ENCODE measurements at regions not wholly inside any gene's neighbourhood (a gene's known extent, or its start where the extent isn't known, plus 50 kb on each side); places are given as distances from the start of the nearest gene placed in this dataset.

DNA sequence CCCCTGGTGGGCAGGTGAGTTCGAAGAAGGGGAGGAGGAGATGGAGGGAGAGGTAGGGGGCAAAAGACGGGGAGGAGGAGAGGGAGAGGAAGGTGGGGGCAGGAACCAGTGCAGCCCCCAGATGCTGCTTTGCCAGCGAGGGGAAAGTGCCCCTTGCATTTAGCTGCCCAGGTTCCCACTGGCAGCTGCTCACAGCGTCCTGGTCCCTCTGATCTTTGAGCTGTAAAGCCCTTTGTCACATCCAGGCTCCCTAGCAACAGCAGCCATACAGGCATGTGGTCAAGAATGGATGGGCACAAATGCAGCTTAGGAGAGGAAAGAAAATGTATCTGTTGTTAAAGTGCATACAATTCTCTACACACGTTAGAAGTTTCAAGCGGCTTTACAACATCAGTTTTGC, 160.9 kb downstream of the CD83 start:
- Mint-ChIP-seq H3K27ac (no peak overlapping the region), H3K36me3 (peaks cover 5% of the 10 kb centered on the region), H3K4me3 (no peak overlapping the region), H3K27me3 (peaks cover 15% of the 10 kb centered on the region), H3K4me1 (peaks cover 43% of the 10 kb centered on the region), H3K9me3 (no peaks in the 10 kb centered on the region)
- CTCF ChIA-PET: interaction anchor here (1.1 kb wide), 1 partner anchor 10 kb away, joined by 4 read pairs; no protein-coding TSS in a partner anchor
- no peak for DNase-seq

DNA sequence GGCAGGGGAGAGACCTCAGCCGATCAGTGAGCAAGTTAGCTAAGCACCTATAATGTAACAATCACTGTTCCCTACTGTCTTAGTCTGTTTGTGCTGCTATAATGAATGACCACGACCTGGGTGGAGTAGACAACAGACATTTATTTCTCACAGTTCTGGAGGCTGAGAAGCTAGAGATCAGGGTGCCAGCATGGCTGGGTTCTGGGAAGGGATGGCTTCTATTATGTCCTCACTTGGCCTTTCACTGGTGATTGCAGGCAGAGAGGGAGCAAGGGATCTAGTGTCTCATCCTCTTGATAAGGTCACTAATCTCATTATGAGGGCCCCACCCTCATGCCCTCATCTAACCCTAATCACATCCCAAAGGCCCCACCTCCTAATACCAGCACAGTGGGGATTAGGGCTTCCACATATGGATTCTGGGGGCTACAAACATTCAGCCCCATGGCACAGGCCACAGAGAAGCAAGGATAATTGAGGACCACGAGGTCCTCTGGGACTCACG, 162.5 kb downstream of the CD83 start:
- no peaks in the 10 kb centered on the region for H3K9me3 Mint-ChIP-seq
- CTCF ChIA-PET: no interaction called here
- H3K27me3 Mint-ChIP-seq: peaks cover 15% of the 10 kb centered on the region
- H3K36me3 Mint-ChIP-seq: peaks cover 5% of the 10 kb centered on the region
- no peak for DNase-seq
- peaks cover 36% of the 10 kb centered on the region for H3K4me1 Mint-ChIP-seq
- peak overlapping the region; percentile 53 for H3K27ac Mint-ChIP-seq
- no peak overlapping the region for H3K4me3 Mint-ChIP-seq

DNA sequence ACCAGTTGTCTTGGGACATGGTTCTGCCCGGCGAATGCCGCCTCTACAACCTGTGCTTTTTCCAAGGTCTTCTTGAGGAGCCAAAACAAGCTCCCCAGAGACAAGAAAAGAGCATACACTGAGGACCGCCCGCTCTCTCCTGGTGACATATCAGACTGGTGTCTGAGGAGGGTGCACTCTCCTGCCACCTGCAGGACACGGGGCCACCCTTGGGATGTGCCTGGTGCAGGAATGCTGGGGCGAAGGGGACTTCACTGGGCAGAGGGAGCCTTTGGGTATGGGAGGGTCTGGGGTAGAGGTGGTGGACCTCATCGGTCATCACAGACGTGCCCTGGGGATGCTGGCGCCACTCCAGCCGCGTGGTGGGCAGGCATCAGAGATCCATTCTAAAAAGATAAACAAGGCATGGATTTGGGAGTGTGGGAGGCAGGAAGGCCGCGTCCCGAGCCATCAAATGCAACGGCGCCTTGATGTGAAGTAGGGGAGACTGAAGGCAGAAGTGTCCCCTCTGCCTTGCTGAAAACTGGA, 163.3 kb downstream of the CD83 start:
- H3K4me1 Mint-ChIP-seq: peaks cover 29% of the 10 kb centered on the region

DNA sequence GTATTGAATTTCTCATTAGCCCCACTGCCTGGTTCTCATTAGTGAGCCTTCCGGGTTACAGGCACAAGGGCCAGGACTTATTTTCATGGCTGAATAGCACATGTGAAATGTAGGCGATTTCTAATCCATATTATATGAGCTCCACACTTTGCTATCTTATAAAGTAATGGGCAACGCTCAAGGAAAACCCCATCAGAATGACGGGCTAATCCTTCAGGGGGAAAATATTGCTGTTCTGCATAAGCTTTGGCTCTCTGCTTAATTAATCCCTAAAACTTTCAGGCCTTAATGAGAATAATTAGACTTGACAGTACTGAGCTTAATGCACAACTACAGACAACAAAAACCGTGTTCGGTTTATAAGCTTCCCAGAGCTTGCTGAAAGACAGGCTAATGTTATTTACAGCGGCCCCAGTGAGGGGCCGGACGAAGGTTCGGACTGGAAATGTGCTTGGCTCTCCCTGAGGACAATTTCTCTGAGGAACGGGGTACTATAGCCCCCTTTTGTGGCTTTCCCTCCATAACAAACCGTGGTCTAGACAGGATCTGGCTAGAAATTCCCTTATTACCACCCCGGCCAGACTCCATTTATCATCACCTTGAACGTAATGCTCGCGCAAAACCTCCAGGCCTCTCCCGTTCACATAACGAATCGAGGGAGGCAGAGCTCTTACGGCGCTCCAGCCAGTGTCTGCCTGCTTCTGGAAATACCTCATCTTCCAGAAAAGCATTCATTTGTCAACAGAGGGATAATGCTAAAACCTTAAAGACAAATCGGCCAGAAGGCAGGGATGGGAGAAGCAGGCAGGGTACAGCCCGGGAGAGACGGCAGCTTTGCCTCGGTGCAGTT, 164.5 kb downstream of the CD83 start:
- CTCF ChIA-PET: interaction anchor here (0.7 to 1.5 kb wide), 2 partner anchors 25 to 26 kb away, joined by 3 to 4 read pairs; no protein-coding TSS in a partner anchor
- peaks cover 17% of the 10 kb centered on the region for H3K4me1 Mint-ChIP-seq
- no peak for DNase-seq
- no peaks in the 10 kb centered on the region for H3K9me3 Mint-ChIP-seq
- peaks cover 5% of the 10 kb centered on the region for H3K36me3 Mint-ChIP-seq
- H3K27me3 Mint-ChIP-seq: peaks cover 15% of the 10 kb centered on the region
- H3K4me3 Mint-ChIP-seq: no peak overlapping the region
- H3K27ac Mint-ChIP-seq: no peak overlapping the region

More for the DNA sequence above, 163.3 kb downstream of the CD83 start:
- H3K36me3 Mint-ChIP-seq: peaks cover 5% of the 10 kb centered on the region
- CTCF ChIA-PET: no interaction called here
- peaks cover 12% of the 10 kb centered on the region for H3K27me3 Mint-ChIP-seq
- no peak for DNase-seq
- no peak overlapping the region for H3K4me3 Mint-ChIP-seq
- H3K27ac Mint-ChIP-seq: no peak overlapping the region
- no peaks in the 10 kb centered on the region for H3K9me3 Mint-ChIP-seq

DNA sequence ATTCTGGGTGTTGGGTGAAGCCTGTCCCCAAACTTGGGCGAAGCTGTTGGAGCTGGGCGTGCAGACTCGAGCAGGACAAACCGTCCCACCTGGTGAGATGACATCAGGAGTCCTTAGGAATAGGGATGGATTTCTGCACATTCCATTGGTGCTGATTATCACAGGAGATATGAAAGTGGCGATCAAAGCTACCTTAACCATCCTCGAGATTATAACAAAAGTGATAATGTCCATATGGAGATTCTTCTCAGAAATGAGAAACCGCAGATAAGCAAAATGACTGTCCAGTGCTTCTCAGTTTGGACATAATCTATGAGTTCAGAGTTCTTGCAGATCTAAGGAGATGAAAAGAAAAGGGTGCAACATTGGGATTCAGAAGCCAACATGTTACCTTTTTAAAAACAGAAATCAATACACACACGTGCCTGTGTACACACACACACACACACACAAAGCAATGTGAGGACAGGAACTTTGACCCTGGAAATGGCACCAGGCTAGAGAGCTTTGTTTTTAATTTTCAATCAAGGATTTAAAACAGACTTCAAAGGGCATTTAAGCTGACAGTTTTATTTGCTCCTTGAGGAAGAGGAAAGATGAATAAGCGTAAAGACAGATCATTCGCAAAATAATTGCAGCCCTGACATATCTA, 165.4 kb downstream of the CD83 start:
- DNase-seq: no peak
- Mint-ChIP-seq H3K4me3 (no peak overlapping the region), H3K36me3 (peaks cover 5% of the 10 kb centered on the region), H3K9me3 (no peaks in the 10 kb centered on the region), H3K4me1 (peaks cover 7% of the 10 kb centered on the region), H3K27me3 (peaks cover 16% of the 10 kb centered on the region), H3K27ac (no peak overlapping the region)
- CTCF ChIA-PET: interaction anchor here (0.7 to 1.5 kb wide), 2 partner anchors 26 to 27 kb away, joined by 3 to 4 read pairs; no protein-coding TSS in a partner anchor

DNA sequence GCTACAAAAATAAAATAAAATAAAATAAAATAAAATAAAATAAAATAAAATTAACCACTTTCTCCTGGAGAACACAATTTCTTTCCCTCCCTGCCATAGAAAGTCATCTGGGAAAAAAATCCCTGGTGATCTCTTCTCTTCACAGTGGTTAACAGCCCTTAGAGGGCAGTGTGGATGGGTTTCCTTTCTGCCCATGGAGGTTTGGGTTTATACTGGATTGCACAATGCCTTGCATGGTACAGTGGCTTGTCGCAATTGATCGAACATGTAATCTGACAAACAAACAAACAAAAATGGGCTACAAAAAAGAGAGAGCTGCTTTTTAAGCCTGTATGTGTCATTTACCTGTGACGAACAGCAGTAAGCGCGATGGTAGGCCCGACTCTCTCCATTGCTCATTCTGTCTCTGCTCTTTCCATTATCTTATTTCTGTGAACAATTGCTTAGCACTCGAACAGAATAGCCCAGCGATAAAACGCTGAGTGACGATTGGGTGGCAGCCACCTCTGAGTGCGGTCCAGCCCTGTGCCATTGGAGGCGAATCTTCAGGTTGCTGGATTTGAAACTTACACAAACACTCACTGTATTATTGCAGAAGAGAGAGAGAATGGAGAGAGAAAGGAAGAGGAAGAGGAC, 166.1 kb downstream of the CD83 start:
- H3K4me1 Mint-ChIP-seq: peaks cover 4% of the 10 kb centered on the region
- H3K4me3 Mint-ChIP-seq: no peak overlapping the region
- peaks cover 5% of the 10 kb centered on the region for H3K36me3 Mint-ChIP-seq
- H3K27ac Mint-ChIP-seq: no peak overlapping the region
- no peak for DNase-seq
- no peaks in the 10 kb centered on the region for H3K9me3 Mint-ChIP-seq
- CTCF ChIA-PET: no interaction called here
- peaks cover 16% of the 10 kb centered on the region for H3K27me3 Mint-ChIP-seq

DNA sequence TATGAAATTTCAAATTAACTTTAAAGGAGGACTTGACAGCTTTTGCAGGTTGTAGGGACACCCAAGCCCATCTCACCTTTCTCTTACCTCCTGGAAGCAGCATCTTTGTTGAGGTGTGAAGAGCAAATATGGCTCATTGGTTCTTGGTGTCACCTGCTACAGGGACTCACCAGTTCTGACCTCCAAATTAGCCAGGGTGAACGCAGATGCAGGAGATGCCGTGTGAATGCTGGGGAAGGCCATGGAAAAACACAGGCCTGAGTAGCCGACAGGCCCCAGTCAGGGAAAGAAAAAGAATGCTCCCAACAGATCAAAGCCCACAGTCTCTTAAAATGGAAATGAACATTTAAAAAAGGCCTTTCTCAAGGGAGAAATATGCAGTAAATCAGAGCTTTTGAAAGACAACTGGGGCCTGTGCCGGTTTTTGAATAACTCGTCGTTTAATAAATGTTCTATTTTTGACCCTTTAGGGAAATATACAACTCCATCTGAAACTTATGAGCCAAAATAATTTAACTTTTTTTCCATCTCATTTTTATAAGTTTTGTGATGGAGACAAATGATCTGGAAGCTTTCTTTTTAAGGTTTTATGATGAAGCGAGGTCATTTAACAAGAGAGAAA, 167.5 kb downstream of the CD83 start:
- Mint-ChIP-seq H3K4me1 (peaks cover 9% of the 10 kb centered on the region), H3K27ac (no peak overlapping the region), H3K27me3 (peaks cover 16% of the 10 kb centered on the region), H3K9me3 (no peaks in the 10 kb centered on the region), H3K36me3 (peaks cover 3% of the 10 kb centered on the region), H3K4me3 (no peak overlapping the region)
- CTCF ChIA-PET: no interaction called here
- DNase-seq: no peak

DNA sequence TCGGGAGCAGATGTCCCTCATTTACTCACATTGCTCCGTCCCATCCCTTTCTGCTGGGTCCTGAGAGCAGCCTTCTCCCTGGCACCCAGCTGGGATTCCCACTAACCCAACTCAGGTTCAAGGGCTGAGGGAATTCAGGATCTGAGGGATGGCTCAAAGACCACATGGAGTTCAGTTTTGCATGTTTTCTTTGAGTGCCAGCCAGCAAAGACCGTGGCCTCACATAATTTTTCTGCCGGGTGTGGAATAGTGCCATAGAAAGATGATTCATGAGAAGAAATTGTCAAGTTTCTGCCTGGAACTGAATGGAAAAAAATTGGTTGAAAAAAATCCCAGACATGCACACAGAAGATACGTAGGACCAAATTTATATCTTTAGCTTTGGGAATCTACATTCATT, 168.6 kb downstream of the CD83 start:
- CTCF ChIA-PET: no interaction called here
- Mint-ChIP-seq H3K4me3 (no peak overlapping the region), H3K9me3 (no peaks in the 10 kb centered on the region), H3K4me1 (peaks cover 19% of the 10 kb centered on the region), H3K27ac (no peak overlapping the region), H3K36me3 (no peaks in the 10 kb centered on the region), H3K27me3 (peaks cover 12% of the 10 kb centered on the region)
- no peak for DNase-seq

DNA sequence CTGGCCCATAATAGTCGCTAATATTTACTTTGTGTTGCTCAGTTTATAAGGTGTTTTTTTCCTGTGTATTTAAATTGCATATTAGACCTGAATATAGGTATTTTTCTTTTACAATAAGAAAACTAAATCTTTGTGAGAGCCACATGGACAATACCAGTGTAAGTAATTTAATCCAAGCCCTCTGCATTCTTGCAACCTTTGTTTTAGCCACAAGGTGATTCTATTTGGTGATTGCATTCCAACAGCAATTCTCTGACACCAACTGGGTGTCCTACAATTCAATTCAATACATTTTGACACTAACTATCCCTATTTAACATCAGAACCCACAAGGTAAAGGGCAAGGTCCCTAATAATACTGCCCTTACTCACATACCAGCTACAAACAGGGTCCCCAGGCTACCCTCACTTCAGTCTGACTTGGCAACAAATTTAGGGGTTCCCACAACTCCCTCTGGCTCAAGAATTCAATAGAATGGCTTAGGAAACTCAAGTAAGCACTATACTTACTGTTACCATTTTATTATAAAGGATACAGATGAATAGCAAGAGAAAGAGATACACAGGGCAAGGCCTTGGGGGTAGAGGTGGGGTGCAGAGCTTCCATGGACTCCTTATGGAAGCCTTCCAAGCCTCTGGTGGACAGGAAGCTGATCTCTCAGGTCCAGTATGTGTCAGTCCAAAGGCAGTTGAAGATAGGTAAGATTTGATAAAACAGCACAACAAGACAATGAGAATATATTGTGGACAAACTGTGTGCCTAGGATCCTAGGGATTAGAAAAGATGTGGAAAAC, 169.3 kb downstream of the CD83 start:
- Mint-ChIP-seq H3K4me1 (peaks cover 17% of the 10 kb centered on the region), H3K27ac (no peak overlapping the region), H3K9me3 (no peaks in the 10 kb centered on the region), H3K27me3 (peaks cover 12% of the 10 kb centered on the region), H3K4me3 (no peak overlapping the region), H3K36me3 (no peaks in the 10 kb centered on the region)
- DNase-seq: no peak
- CTCF ChIA-PET: interaction anchor here (0.8 kb wide), 1 partner anchor 337 kb away, joined by 3 read pairs; no protein-coding TSS in a partner anchor

DNA sequence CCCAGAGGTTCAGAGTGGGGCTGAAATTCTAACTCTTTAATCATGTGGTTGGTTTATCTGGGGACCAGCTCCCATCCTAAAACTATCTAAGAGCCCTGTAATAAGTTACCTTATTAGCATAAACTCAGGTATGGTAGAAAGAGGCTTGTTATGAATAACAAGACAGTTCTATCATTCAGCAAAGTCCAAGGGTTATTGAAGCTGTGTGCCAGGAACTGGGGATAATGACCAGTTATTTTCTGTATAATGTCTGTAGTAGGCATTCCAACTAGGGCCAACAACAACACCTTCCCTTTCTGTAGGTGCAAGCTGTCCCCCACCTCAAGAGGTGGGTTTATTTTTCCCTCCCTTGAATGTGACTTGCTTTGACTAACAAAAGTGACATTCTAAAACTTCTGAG, 170.1 kb downstream of the CD83 start:
- H3K36me3 Mint-ChIP-seq: no peaks in the 10 kb centered on the region
- H3K27me3 Mint-ChIP-seq: peaks cover 5% of the 10 kb centered on the region
- CTCF ChIA-PET: interaction anchor here (1.1 kb wide), 1 partner anchor 9 kb away, joined by 4 read pairs; no protein-coding TSS in a partner anchor

DNA sequence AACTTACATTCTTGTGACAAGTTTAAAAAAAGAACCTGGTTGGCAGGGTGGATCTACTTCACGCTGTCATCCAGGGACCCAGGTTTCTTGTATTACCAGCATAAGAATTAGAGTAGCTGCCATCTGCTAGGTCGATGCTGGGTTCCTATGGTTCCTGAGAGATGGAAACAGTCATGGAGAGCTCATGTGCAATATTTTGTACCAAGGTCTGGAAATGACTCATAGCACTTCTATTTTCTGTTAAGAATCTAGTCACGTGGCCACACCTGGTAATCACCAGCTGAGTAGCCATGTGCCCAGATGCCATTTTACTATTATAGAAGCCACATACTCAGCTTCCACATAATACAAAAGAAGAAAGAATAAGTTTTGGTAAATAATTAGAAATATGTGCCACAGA, 171.3 kb downstream of the CD83 start:
- H3K36me3 Mint-ChIP-seq: no peaks in the 10 kb centered on the region
- no peaks in the 10 kb centered on the region for H3K9me3 Mint-ChIP-seq
- DNase-seq: no peak
- H3K4me3 Mint-ChIP-seq: no peak overlapping the region
- peaks cover 17% of the 10 kb centered on the region for H3K4me1 Mint-ChIP-seq
- CTCF ChIA-PET: interaction anchor here (1.4 kb wide), 1 partner anchor 28 kb away, joined by 4 read pairs; no protein-coding TSS in a partner anchor
- H3K27ac Mint-ChIP-seq: no peak overlapping the region
- H3K27me3 Mint-ChIP-seq: peaks cover 4% of the 10 kb centered on the region

More for the DNA sequence above, 170.1 kb downstream of the CD83 start:
- peaks cover 17% of the 10 kb centered on the region for H3K4me1 Mint-ChIP-seq
- no peak for DNase-seq
- no peaks in the 10 kb centered on the region for H3K9me3 Mint-ChIP-seq
- no peak overlapping the region for H3K27ac Mint-ChIP-seq
- H3K4me3 Mint-ChIP-seq: no peak overlapping the region

DNA sequence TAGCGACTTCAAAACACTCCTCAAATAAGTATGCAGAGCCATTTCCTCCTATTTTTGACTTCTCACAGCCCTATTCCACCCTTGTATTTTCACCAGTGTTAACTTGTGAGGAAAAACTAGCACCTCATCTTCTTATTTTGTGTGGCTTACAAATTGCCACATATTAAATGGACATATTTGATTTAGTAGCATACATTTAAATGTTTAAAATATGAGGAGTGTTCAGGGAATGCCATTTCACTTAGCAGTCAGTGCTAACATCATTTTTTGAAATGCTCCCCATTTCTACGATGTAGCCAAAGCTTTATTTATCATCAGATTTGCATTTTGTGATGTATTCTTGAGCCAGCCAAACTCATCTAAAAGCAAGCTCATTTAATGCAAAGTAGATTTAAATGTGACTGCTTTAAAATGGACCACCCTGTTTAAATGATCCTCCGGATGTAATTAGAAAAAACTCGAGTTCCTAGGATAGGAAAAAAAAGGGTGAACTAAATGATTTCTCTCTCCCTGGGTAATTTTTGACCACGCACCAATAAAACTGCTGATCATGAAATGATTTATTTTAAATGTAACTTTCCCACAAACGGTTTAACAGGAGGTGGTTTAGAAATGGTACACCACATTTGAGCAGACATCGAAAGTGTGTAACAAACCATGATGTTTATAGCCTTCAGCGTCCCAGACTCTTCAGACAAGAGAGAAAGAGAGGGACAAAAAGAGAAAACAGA, 172.6 kb downstream of the CD83 start:
- Mint-ChIP-seq H3K4me3 (peak overlapping the region; percentile 5), H3K4me1 (peaks cover 17% of the 10 kb centered on the region), H3K27me3 (peaks cover 4% of the 10 kb centered on the region), H3K27ac (peak overlapping the region; percentile 59), H3K36me3 (no peaks in the 10 kb centered on the region), H3K9me3 (no peaks in the 10 kb centered on the region)
- CTCF ChIA-PET: interaction anchor here (1.4 kb wide), 1 partner anchor 27 kb away, joined by 4 read pairs; no protein-coding TSS in a partner anchor
- DNase-seq: no peak

Measured in activated naive CD4-positive, alpha-beta T cell treated with anti-CD3 and anti-CD28 coated beads, Interleukin-2, amount 10 ng/mL, durations not matched to agents 7 days and 5 days (primary cell).